ENCODE measurements at regions not wholly inside any gene's neighbourhood (a gene's known extent, or its start where the extent isn't known, plus 50 kb on each side); places are given as distances from the start of the nearest gene placed in this dataset.

- TF ChIP-seq POLR2AphosphoS5 (IDR thresholded peaks at IDR 0.05) (no peak), CTCF (IDR thresholded peaks at IDR 0.05) (no peak), EP300 (IDR thresholded peaks at IDR 0.05; ENCODE audit: low read depth) (no peak), POLR2A (IDR thresholded peaks at IDR 0.05) (no peak)
These were observed 181.5 kb downstream of the GUCY2F start for GRCh38 chrX:109300415-109300814.
